ENCODE measurements at regions not wholly inside any gene's neighbourhood (a gene's known extent, or its start where the extent isn't known, plus 50 kb on each side); places are given as distances from the start of the nearest gene placed in this dataset.

- no peak for TF ChIP-seq CTCF (IDR thresholded peaks at IDR 0.05; ENCODE audit: low read length)
- TF ChIP-seq EZH2 (IDR thresholded peaks at IDR 0.05; ENCODE audit: borderline replicate concordance, low read length): no peak
Observed at GRCh38 chr2:163338270-163338669, 397.5 kb downstream of the FIGN start.

Measured in OCI-LY1 (cell line).